ENCODE measurements at regions not wholly inside any gene's neighbourhood (a gene's known extent, or its start where the extent isn't known, plus 50 kb on each side); places are given as distances from the start of the nearest gene placed in this dataset.
"Not testable (repeated sequence)": the region's sequence is repeated elsewhere in the genome, so short reads cannot be mapped to it uniquely, and the experiment has no call there.

- no peak for TF ChIP-seq CTCF (IDR thresholded peaks at IDR 0.05; ENCODE audit: borderline replicate concordance)
- intact Hi-C loops (cut with micrococcal nuclease) = no loop called here
Measured at GRCh38 chr7:76133839-76134238, 67.9 kb upstream of the SRRM3 start.

DNA sequence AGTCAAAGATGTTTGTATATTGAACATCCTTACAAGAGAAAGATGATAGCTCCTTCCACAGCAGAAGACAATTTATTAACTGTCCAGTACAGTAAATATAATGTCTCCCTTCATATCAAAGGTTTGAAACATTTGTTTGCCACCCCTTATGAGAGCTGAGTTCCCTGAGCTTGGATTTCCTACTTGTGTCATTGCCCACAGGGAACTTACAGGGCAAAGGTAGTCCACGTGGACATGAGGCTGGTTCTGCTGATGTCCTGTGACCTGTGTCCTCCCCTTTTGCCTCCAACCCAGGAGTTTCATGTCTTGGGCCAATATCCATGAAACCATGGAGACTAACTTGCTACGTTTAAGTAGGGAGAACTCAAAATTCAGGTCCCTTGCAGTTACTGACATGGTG is 66.4 kb upstream of the SRRM3 start:
- H3K4me3 ChIP-seq; H3K36me3 ChIP-seq; H3K4me1 ChIP-seq; H3K27ac ChIP-seq (replicated peaks); intact Hi-C loops (cut with micrococcal nuclease); H3K9me3 ChIP-seq (replicated peaks); DNase-seq; H3K27me3 ChIP-seq (ENCODE audit: low read depth): not testable (repeated sequence)

More at GRCh38 chr7:76133839-76134238, 67.9 kb upstream of the SRRM3 start:
- H3K27ac ChIP-seq (replicated peaks) = no peak overlapping the region
- no peak overlapping the region for H3K4me3 ChIP-seq
- peaks cover 8% of the 10 kb centered on the region for H3K27me3 ChIP-seq (ENCODE audit: low read depth)
- no peak for DNase-seq
- H3K9me3 ChIP-seq (replicated peaks) = no peaks in the 10 kb centered on the region
- H3K36me3 ChIP-seq = no peaks in the 10 kb centered on the region
- no peaks in the 10 kb centered on the region for H3K4me1 ChIP-seq

DNA sequence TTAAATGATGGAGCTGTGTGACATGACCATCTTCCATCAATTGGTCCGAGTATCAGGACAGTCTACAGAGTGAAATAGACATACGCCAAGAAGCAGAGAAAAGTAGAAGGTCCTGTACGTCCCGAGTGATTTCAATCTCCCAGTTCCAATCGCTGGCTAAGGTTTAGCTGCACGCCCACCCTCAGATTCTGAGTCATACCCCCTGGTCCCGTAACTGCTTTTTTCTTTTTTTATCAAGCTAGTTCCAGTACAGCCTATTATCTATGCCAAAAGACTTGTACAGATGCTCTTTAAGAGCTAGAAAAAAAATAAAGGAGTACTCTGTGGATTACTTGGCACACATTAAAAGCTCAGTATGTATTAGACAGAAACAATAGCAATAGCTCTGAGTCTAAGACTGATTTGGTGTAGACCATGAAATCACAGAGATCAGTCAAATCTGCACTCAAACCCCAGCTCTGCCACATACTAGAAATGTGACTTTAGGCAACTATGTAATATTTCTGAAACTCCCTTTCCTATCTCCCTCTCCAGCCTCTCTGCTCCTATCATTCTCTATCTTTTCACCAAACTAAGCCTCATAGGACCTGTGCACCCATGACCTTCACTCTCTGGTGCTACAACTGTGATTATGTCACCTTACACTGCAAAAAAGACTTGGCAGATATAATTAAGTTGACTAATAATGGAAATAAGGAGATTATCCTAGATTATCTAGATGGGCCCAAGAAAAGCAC is 63.0 kb upstream of the SRRM3 start:
- H3K27ac ChIP-seq (replicated peaks); intact Hi-C loops (cut with micrococcal nuclease): not testable (repeated sequence)

GRCh38 chr7:76139670-76140069 is 62.0 kb upstream of the SRRM3 start:
- Histone ChIP-seq H3K27me3 (ENCODE audit: low read depth) (no peaks in the 10 kb centered on the region), H3K9me3 (replicated peaks) (no peaks in the 10 kb centered on the region), H3K36me3 (no peaks in the 10 kb centered on the region), H3K4me3 (no peak overlapping the region), H3K4me1 (no peaks in the 10 kb centered on the region), H3K27ac (replicated peaks) (no peak overlapping the region)
- intact Hi-C loops (cut with micrococcal nuclease) = no loop called here
- DNase-seq = no peak
- TF ChIP-seq CTCF (IDR thresholded peaks at IDR 0.05; ENCODE audit: borderline replicate concordance) = no peak

More for the DNA sequence above, 63.0 kb upstream of the SRRM3 start:
- H3K36me3 ChIP-seq; H3K9me3 ChIP-seq (replicated peaks); H3K4me3 ChIP-seq; DNase-seq; H3K27me3 ChIP-seq (ENCODE audit: low read depth); H3K4me1 ChIP-seq: not testable (repeated sequence)

- H3K4me1 ChIP-seq; intact Hi-C loops (cut with micrococcal nuclease); DNase-seq; H3K27ac ChIP-seq (replicated peaks); H3K36me3 ChIP-seq; H3K9me3 ChIP-seq (replicated peaks); H3K27me3 ChIP-seq (ENCODE audit: low read depth); H3K4me3 ChIP-seq: not testable (repeated sequence)
Measured at GRCh38 chr7:76140259-76140658, 61.4 kb upstream of the SRRM3 start.

DNA sequence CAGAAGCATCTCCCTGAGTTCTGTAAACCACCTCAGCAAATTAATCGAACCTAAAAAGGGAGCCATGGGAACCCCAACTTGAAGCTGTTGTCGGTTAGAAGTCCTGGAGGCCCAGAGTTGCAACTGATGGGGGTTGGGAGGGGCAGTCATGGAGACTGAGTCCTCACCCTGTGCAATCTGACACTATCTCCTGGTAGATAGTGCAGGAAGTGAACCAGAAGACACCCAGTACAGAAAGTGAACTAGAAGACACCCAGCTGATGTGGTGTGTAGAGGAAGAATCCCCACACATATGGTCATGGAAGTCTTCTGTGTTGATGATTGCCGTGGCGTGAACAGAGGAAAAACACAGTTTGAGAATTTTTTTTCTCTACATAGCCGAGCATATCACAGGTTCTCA is 58.8 kb upstream of the SRRM3 start:
- intact Hi-C loops (cut with micrococcal nuclease) = no loop called here
- no peak for DNase-seq
- no peak for TF ChIP-seq CTCF (IDR thresholded peaks at IDR 0.05; ENCODE audit: borderline replicate concordance)

GRCh38 chr7:76144664-76145270 is 56.9 kb upstream of the SRRM3 start:
- H3K4me3 ChIP-seq; intact Hi-C loops (cut with micrococcal nuclease); DNase-seq; H3K27ac ChIP-seq (replicated peaks); H3K27me3 ChIP-seq (ENCODE audit: low read depth); H3K4me1 ChIP-seq; H3K9me3 ChIP-seq (replicated peaks); H3K36me3 ChIP-seq: not testable (repeated sequence)

More for the DNA sequence above, 58.8 kb upstream of the SRRM3 start:
- Histone ChIP-seq H3K27ac (replicated peaks) (no peak overlapping the region), H3K4me3 (no peak overlapping the region), H3K27me3 (ENCODE audit: low read depth) (no peaks in the 10 kb centered on the region), H3K4me1 (peaks cover 3% of the 10 kb centered on the region), H3K36me3 (no peaks in the 10 kb centered on the region), H3K9me3 (replicated peaks) (no peaks in the 10 kb centered on the region)

All from left ventricle myocardium inferior (tissue), 1 donor.